ENCODE measurements at regions not wholly inside any gene's neighbourhood (a gene's known extent, or its start where the extent isn't known, plus 50 kb on each side); places are given as distances from the start of the nearest gene placed in this dataset.

DNA sequence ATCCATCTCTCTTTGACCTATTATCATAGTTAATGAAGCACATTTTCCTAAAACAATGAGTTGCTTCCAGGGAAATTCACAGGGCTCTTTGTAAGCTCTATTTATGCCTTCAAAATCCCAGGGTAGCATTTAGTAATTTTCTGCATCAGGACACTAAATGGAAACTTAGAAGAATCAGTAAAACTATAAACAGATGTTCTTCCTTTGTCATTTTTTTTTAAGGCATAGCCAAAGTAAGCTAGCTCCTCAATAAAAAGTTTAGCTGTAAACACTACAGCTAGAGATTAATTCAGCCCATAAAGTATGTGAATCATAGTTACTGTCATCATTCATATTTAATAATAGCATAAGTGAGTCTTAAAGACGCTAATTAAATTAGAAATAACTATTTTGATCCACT is 79.3 kb downstream of the RPL22L1 start:
- Histone ChIP-seq H3K27me3 (ENCODE audit: control insufficient read depth in 2 of 2, insufficient read depth in 1 of 2, low read length in 1 of 2) (no peaks in the 10 kb centered on the region), H3K9me3 (ENCODE audit: control insufficient read depth in 2 of 2, insufficient read depth in 1 of 2, low read length in 1 of 2) (no peaks in the 10 kb centered on the region), H3K4me1 (ENCODE audit: control insufficient read depth in 2 of 2, insufficient read depth in 2 of 2, low read length in 2 of 2) (no peaks in the 10 kb centered on the region), H3K36me3 (ENCODE audit: control insufficient read depth in 2 of 2, insufficient read depth in 2 of 2, low read length in 1 of 2) (no peaks in the 10 kb centered on the region), H3K27ac (ENCODE audit: low read depth in 1 of 2, low read length in 1 of 2) (no peak overlapping the region), H3K4me3 (ENCODE audit: low read length in 2 of 2) (no peak overlapping the region)
- 88% methylated on average over 1 of the region's 1 CpG for WGBS
- DNase-seq (ENCODE audit: low read depth in 6 of 9, low spot score in 9 of 9), result no peak

DNA sequence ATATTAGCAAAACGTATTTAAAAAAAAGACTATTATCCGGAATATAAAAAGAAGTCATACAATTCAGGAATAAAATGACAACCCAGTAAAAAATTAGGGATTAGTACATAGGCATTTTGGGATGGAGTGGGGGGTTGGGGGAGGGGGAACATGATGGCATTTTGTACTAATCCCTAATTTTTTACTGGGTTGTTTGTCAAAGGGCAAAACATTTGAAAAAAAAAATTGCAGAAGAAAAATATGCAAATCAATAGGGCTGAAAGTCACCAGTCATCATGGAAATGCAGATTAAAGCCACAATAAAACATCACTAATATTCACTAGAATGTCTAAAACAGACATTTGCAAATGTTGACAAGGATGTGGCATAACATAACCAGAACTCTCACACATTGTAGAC is 82.5 kb downstream of the RPL22L1 start:
- no peak for DNase-seq (ENCODE audit: low read depth in 6 of 9, low spot score in 9 of 9)
- H3K4me1 ChIP-seq (ENCODE audit: control insufficient read depth in 2 of 2, insufficient read depth in 2 of 2, low read length in 2 of 2), result no peaks in the 10 kb centered on the region
- H3K27ac ChIP-seq (ENCODE audit: low read depth in 1 of 2, low read length in 1 of 2), result no peak overlapping the region
- H3K4me3 ChIP-seq (ENCODE audit: low read length in 2 of 2), result no peak overlapping the region
- no peaks in the 10 kb centered on the region for H3K9me3 ChIP-seq (ENCODE audit: control insufficient read depth in 2 of 2, insufficient read depth in 1 of 2, low read length in 1 of 2)
- no peaks in the 10 kb centered on the region for H3K27me3 ChIP-seq (ENCODE audit: control insufficient read depth in 2 of 2, insufficient read depth in 1 of 2, low read length in 1 of 2)
- WGBS, result 97% methylated on average over 2 of the region's 2 CpGs
- H3K36me3 ChIP-seq (ENCODE audit: control insufficient read depth in 2 of 2, insufficient read depth in 2 of 2, low read length in 1 of 2), result no peaks in the 10 kb centered on the region

DNA sequence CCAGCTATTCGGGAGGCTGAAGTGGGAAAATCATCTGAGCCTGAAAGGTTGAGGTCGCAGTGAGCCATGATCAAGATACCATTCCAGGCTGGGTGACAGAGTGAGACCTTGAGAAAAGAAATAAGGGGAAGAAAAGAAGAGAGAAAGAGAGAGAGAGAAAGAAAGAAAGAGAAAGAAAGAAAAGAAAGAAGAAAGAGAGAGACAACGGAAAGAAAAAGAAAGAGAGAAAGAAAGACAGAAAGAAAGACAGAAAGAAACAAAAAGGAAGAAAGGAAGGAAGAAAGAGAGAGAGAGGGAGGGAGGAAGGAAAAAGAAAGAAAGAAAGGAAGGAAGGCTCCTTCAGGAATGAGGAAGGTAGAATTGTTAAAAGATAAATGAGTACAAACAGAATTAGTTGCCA is 84.5 kb downstream of the RPL22L1 start:
- no peak overlapping the region for H3K4me3 ChIP-seq (ENCODE audit: low read length in 2 of 2)
- 89% methylated on average over 3 of the region's 3 CpGs for WGBS

DNA sequence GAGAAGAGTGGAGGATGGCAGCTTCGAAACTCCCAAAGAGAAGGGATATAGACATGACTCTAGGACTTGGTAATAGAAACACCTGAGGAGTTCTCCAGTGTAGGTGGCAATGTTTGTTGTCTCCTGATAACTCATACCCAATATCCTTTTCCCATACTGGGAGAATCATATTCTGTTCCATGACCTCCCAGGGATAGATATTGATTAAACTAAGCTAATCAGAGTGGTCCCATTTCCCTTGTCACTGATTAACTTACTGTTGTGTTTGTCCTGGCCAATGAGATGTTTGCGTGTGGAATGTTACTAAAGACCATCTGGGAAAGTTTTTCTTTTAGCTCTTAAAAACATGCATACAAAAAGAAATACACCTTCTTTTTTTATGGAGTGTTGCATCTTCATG is 85.6 kb downstream of the RPL22L1 start:
- H3K9me3 ChIP-seq (ENCODE audit: control insufficient read depth in 2 of 2, insufficient read depth in 1 of 2, low read length in 1 of 2), result no peaks in the 10 kb centered on the region
- H3K4me3 ChIP-seq (ENCODE audit: low read length in 2 of 2), result no peak overlapping the region
- 92% methylated on average over 2 of the region's 2 CpGs for WGBS
- no peaks in the 10 kb centered on the region for H3K36me3 ChIP-seq (ENCODE audit: control insufficient read depth in 2 of 2, insufficient read depth in 2 of 2, low read length in 1 of 2)
- H3K4me1 ChIP-seq (ENCODE audit: control insufficient read depth in 2 of 2, insufficient read depth in 2 of 2, low read length in 2 of 2), result no peaks in the 10 kb centered on the region
- no peak overlapping the region for H3K27ac ChIP-seq (ENCODE audit: low read depth in 1 of 2, low read length in 1 of 2)
- no peaks in the 10 kb centered on the region for H3K27me3 ChIP-seq (ENCODE audit: control insufficient read depth in 2 of 2, insufficient read depth in 1 of 2, low read length in 1 of 2)
- DNase-seq (ENCODE audit: low read depth in 6 of 9, low spot score in 9 of 9), result no peak

More for the DNA sequence above, 84.5 kb downstream of the RPL22L1 start:
- Histone ChIP-seq H3K36me3 (ENCODE audit: control insufficient read depth in 2 of 2, insufficient read depth in 2 of 2, low read length in 1 of 2) (no peaks in the 10 kb centered on the region), H3K27me3 (ENCODE audit: control insufficient read depth in 2 of 2, insufficient read depth in 1 of 2, low read length in 1 of 2) (no peaks in the 10 kb centered on the region), H3K4me1 (ENCODE audit: control insufficient read depth in 2 of 2, insufficient read depth in 2 of 2, low read length in 2 of 2) (no peaks in the 10 kb centered on the region), H3K27ac (ENCODE audit: low read depth in 1 of 2, low read length in 1 of 2) (no peak overlapping the region), H3K9me3 (ENCODE audit: control insufficient read depth in 2 of 2, insufficient read depth in 1 of 2, low read length in 1 of 2) (no peaks in the 10 kb centered on the region)
- no peak for DNase-seq (ENCODE audit: low read depth in 6 of 9, low spot score in 9 of 9)

DNA sequence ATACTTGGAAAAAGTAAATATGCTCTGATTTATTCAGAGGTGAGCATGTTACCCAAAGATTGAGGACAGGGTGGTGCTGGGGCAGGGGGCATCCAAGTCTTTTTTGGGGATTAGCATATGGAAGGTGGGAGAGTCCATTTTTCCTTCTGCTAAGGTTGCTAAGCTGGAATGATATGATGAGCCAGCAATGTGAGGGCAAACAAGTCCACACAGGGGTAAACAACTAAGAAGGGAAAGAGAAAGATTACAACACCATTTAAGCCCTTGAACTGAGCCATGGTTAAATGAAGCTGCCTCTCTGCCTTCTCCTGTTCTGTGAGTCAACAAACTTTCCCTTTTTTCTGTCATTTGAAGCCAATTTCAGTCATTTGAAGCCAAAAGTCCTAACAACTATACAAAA is 89.0 kb downstream of the RPL22L1 start:
- Histone ChIP-seq H3K27me3 (ENCODE audit: control insufficient read depth in 2 of 2, insufficient read depth in 1 of 2, low read length in 1 of 2) (no peaks in the 10 kb centered on the region), H3K4me3 (ENCODE audit: low read length in 2 of 2) (no peak overlapping the region), H3K4me1 (ENCODE audit: control insufficient read depth in 2 of 2, insufficient read depth in 2 of 2, low read length in 2 of 2) (no peaks in the 10 kb centered on the region), H3K9me3 (ENCODE audit: control insufficient read depth in 2 of 2, insufficient read depth in 1 of 2, low read length in 1 of 2) (no peaks in the 10 kb centered on the region), H3K27ac (ENCODE audit: low read depth in 1 of 2, low read length in 1 of 2) (no peak overlapping the region), H3K36me3 (ENCODE audit: control insufficient read depth in 2 of 2, insufficient read depth in 2 of 2, low read length in 1 of 2) (no peaks in the 10 kb centered on the region)
- peak in 1 of 9 donors; percentile 6 for DNase-seq (ENCODE audit: low read depth in 6 of 9, low spot score in 9 of 9)

DNA sequence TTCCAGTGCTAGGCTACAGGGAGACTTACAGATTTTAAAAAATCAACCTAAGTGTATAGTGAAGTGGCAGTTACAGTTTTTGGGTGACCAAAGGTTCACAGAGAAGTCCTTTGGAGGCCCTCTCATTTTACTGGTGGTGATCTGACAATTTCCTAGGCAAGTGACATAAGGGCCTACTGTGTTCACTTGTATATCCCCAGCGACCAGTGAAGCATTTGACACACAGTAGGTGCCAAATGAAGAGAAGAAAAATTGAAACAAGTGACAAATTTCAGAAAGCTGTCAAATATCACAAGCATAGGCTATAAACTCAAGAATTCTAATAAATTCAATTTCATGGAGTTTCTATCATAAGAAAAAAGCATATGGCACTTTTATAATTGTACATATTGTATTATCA is 89.5 kb downstream of the RPL22L1 start:
- H3K4me3 ChIP-seq (ENCODE audit: low read length in 2 of 2), result no peak overlapping the region
- WGBS, result 69% methylated on average over 1 of the region's 1 CpG
- H3K27me3 ChIP-seq (ENCODE audit: control insufficient read depth in 2 of 2, insufficient read depth in 1 of 2, low read length in 1 of 2), result no peaks in the 10 kb centered on the region
- no peak for DNase-seq (ENCODE audit: low read depth in 6 of 9, low spot score in 9 of 9)
- no peaks in the 10 kb centered on the region for H3K9me3 ChIP-seq (ENCODE audit: control insufficient read depth in 2 of 2, insufficient read depth in 1 of 2, low read length in 1 of 2)
- no peaks in the 10 kb centered on the region for H3K36me3 ChIP-seq (ENCODE audit: control insufficient read depth in 2 of 2, insufficient read depth in 2 of 2, low read length in 1 of 2)
- H3K4me1 ChIP-seq (ENCODE audit: control insufficient read depth in 2 of 2, insufficient read depth in 2 of 2, low read length in 2 of 2), result no peaks in the 10 kb centered on the region
- no peak overlapping the region for H3K27ac ChIP-seq (ENCODE audit: low read depth in 1 of 2, low read length in 1 of 2)

DNA sequence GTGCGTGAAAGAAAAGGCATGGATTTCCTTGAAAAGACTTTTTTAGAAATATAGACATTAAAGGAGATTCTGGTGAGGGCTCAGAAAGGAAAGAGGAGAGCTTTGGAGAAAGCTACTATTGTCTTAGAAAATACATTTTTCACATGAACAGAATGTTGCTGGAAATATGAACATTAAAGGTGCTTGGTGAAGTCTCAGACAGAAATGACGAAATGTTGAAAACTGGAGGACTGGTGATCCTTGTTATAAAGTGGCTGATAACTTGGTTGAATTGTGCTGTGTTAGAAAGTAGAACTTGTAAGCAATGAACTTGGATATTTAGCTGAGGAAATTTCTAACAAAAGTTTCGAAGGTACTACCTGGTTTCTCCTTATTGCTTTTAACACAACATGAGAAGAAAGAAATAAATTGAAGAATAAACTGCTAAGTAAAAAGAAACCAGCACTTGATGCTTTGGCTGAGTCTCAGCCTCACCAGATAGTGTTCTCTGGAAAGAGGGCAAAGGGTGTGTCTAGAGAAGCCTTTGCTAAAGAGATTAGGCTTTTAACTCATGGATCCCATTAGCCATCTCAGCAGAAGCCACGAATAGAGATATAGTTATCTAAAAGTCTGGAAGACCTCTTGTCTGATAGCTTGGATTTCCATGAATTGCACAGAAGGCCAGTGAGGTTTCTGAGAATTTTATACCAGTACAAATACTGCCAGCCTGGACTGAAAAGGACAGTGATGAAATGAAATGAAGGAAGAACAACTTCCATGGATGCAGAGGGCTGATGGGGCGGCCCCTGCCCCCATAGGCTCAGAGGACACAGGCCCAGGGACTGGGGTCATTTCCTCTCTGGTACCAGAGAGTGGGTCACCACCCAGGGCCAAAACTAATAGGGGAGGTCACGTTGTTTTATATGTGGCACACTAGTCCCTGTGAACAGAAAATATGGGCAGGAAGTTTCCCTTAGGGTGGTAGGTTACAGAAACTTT is 91.5 kb downstream of the RPL22L1 start:
- Histone ChIP-seq H3K27ac (ENCODE audit: low read depth in 1 of 2, low read length in 1 of 2) (no peak overlapping the region), H3K9me3 (ENCODE audit: control insufficient read depth in 2 of 2, insufficient read depth in 1 of 2, low read length in 1 of 2) (no peaks in the 10 kb centered on the region), H3K27me3 (ENCODE audit: control insufficient read depth in 2 of 2, insufficient read depth in 1 of 2, low read length in 1 of 2) (no peaks in the 10 kb centered on the region), H3K4me1 (ENCODE audit: control insufficient read depth in 2 of 2, insufficient read depth in 2 of 2, low read length in 2 of 2) (no peaks in the 10 kb centered on the region), H3K36me3 (ENCODE audit: control insufficient read depth in 2 of 2, insufficient read depth in 2 of 2, low read length in 1 of 2) (no peaks in the 10 kb centered on the region), H3K4me3 (ENCODE audit: low read length in 2 of 2) (no peak overlapping the region)
- no peak for DNase-seq (ENCODE audit: low read depth in 6 of 9, low spot score in 9 of 9)
- 90% methylated on average over 6 of the region's 6 CpGs for WGBS

DNA sequence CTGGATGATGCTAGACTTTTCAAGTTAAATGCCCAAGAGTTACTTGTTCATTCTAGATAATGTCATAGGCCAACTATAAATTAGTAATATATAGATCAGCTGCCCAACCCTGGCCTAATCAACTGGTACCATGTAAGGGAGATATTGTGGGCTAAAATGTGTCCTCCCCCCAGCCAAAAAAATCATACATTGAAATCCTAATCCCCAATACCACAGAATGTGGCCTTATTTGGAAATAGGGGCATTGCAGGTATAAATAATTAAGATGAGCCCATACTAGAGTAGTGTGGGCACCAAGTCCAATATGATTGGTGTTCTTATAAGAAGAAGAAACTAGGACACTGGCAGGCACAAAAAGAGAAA is 92.5 kb downstream of the RPL22L1 start:
- no peaks in the 10 kb centered on the region for H3K27me3 ChIP-seq (ENCODE audit: control insufficient read depth in 2 of 2, insufficient read depth in 1 of 2, low read length in 1 of 2)
- H3K9me3 ChIP-seq (ENCODE audit: control insufficient read depth in 2 of 2, insufficient read depth in 1 of 2, low read length in 1 of 2), result no peaks in the 10 kb centered on the region
- H3K27ac ChIP-seq (ENCODE audit: low read depth in 1 of 2, low read length in 1 of 2), result no peak overlapping the region
- no peaks in the 10 kb centered on the region for H3K4me1 ChIP-seq (ENCODE audit: control insufficient read depth in 2 of 2, insufficient read depth in 2 of 2, low read length in 2 of 2)
- no peak for DNase-seq (ENCODE audit: low read depth in 6 of 9, low spot score in 9 of 9)
- no peaks in the 10 kb centered on the region for H3K36me3 ChIP-seq (ENCODE audit: control insufficient read depth in 2 of 2, insufficient read depth in 2 of 2, low read length in 1 of 2)
- H3K4me3 ChIP-seq (ENCODE audit: low read length in 2 of 2), result no peak overlapping the region

DNA sequence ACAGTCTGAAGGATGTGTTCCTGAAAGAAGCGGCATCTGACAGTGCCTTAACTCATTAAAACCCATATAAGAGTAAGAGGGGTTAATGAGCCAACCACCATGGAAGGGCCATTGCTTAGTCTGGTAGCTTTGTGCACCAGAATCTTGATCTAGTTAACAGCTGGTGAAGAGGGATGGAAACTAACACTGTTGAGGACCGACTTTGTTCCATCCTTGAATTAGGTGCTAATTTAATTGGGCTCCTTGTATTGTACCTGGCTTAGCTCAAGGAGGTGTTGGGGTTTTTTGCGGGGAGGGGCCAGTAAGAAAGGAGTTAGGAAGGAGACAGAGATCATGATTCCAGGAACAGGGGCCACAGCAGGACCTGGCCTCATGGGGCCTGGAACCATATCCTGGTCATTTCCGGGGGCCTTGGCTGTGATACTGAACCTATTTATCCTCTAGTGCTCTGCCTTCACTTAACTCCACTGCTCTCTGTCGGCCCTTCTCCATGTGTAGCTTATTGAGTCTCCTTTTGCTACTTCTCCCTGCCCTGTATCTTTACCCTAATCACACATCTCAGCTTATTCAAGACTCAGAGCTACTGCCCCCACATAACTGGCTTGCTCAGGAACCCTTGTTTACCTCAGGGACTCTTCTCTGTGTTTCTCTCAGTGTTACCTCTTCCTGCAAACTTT is 93.0 kb downstream of the RPL22L1 start:
- no peak for DNase-seq (ENCODE audit: low read depth in 6 of 9, low spot score in 9 of 9)
- no peak overlapping the region for H3K27ac ChIP-seq (ENCODE audit: low read depth in 1 of 2, low read length in 1 of 2)
- H3K36me3 ChIP-seq (ENCODE audit: control insufficient read depth in 2 of 2, insufficient read depth in 2 of 2, low read length in 1 of 2), result no peaks in the 10 kb centered on the region
- 82% methylated on average over 5 of the region's 5 CpGs for WGBS
- H3K27me3 ChIP-seq (ENCODE audit: control insufficient read depth in 2 of 2, insufficient read depth in 1 of 2, low read length in 1 of 2), result no peaks in the 10 kb centered on the region
- H3K9me3 ChIP-seq (ENCODE audit: control insufficient read depth in 2 of 2, insufficient read depth in 1 of 2, low read length in 1 of 2), result no peaks in the 10 kb centered on the region
- H3K4me3 ChIP-seq (ENCODE audit: low read length in 2 of 2), result no peak overlapping the region
- no peaks in the 10 kb centered on the region for H3K4me1 ChIP-seq (ENCODE audit: control insufficient read depth in 2 of 2, insufficient read depth in 2 of 2, low read length in 2 of 2)

Data from thymus (tissue), 11 donors.